DND-41 (cell line): ENCODE measurements at regions not wholly inside any gene's neighbourhood (a gene's known extent, or its start where the extent isn't known, plus 50 kb on each side); places are given as distances from the start of the nearest gene placed in this dataset.

Source experiments
- CTCF ChIP-seq: IDR thresholded peaks from 2 replicates; pipeline ENCODE4 v1.5.1; 2012; ENCODE audit warnings: borderline replicate concordance, low read length, moderate library complexity, mild to moderate bottlenecking; ENCODE audit not compliant: poor library complexity, severe bottlenecking; ENCODE audit errors: extremely low read depth
- EZH2 ChIP-seq: IDR thresholded peaks from 3 replicates; pipeline ENCODE4 v1.6.1; 2012; ENCODE audit warnings: borderline replicate concordance, low read depth, mild to moderate bottlenecking, moderate library complexity, low read length, inconsistent platforms; ENCODE audit not compliant: severe bottlenecking

GRCh38 chr5:125207856-125208255 lies 461.4 kb upstream of the ZNF608 start:
- no peak for TF ChIP-seq CTCF
- no peak for TF ChIP-seq EZH2
